ENCODE measurements at regions not wholly inside any gene's neighbourhood (a gene's known extent, or its start where the extent isn't known, plus 50 kb on each side); places are given as distances from the start of the nearest gene placed in this dataset.

- no peak for DNase-seq (ENCODE audit: low read depth)
- H3K4me3 ChIP-seq (ENCODE audit: low read length): no peak overlapping the region
- no peak for TF ChIP-seq CTCF (IDR thresholded peaks at IDR 0.05; ENCODE audit: insufficient read depth, low read depth, low read length, missing control alignments)
Observed at GRCh38 chr12:111256629-111257434, 112.1 kb downstream of the PHETA1 start.

- no peak for TF ChIP-seq CTCF (IDR thresholded peaks at IDR 0.05; ENCODE audit: insufficient read depth, low read depth, low read length, missing control alignments)
- DNase-seq (ENCODE audit: low read depth): no peak
- no peak overlapping the region for H3K4me3 ChIP-seq (ENCODE audit: low read length)
Observed at GRCh38 chr12:111255261-111255660, 113.6 kb downstream of the PHETA1 start.

GRCh38 chr12:111254106-111254505 is 114.8 kb downstream of the PHETA1 start:
- no peak for TF ChIP-seq CTCF (IDR thresholded peaks at IDR 0.05; ENCODE audit: insufficient read depth, low read depth, low read length, missing control alignments)
- no peak overlapping the region for H3K4me3 ChIP-seq (ENCODE audit: low read length)
- no peak for DNase-seq (ENCODE audit: low read depth)

GRCh38 chr12:111253213-111253612 is 115.7 kb downstream of the PHETA1 start:
- no peak for DNase-seq (ENCODE audit: low read depth)
- H3K4me3 ChIP-seq (ENCODE audit: low read length): no peak overlapping the region
- no peak for TF ChIP-seq CTCF (IDR thresholded peaks at IDR 0.05; ENCODE audit: insufficient read depth, low read depth, low read length, missing control alignments)

- no peak for TF ChIP-seq CTCF (IDR thresholded peaks at IDR 0.05; ENCODE audit: insufficient read depth, low read depth, low read length, missing control alignments)
- DNase-seq (ENCODE audit: low read depth): no peak
Observed at GRCh38 chr12:111251787-111252186, 117.1 kb downstream of the PHETA1 start.

GRCh38 chr12:111251058-111251730 is 117.7 kb downstream of the PHETA1 start:
- TF ChIP-seq CTCF (IDR thresholded peaks at IDR 0.05; ENCODE audit: insufficient read depth, low read depth, low read length, missing control alignments): no peak
- H3K4me3 ChIP-seq (ENCODE audit: low read length): no peak overlapping the region
- no peak for DNase-seq (ENCODE audit: low read depth)

More at GRCh38 chr12:111251787-111252186, 117.1 kb downstream of the PHETA1 start:
- H3K4me3 ChIP-seq (ENCODE audit: low read length): no peak overlapping the region
